Duodenal mucosa (tissue), 2 donors: ENCODE measurements at regions not wholly inside any gene's neighbourhood (a gene's known extent, or its start where the extent isn't known, plus 50 kb on each side); places are given as distances from the start of the nearest gene placed in this dataset.

Experiments used
- H3K27ac ChIP-seq: one replicate; pipeline ENCODE4 v1.7.0; 2013; ENCODE audit warnings: low read depth, low read length
- H3K27me3 ChIP-seq, 2 donors: one replicate each; pipeline ENCODE4 v1.7.0; 2013; ENCODE audit warnings: low read length in 2 of 2, control low read depth in 1 of 2; ENCODE audit not compliant: insufficient read depth in 2 of 2, control insufficient read depth in 1 of 2
- H3K36me3 ChIP-seq, 2 donors: one replicate each; pipeline ENCODE4 v1.7.0; 2013; ENCODE audit warnings: low read length in 2 of 2, control low read depth in 1 of 2; ENCODE audit not compliant: insufficient read depth in 2 of 2, control insufficient read depth in 1 of 2
- H3K4me1 ChIP-seq, 2 donors: one replicate each; pipeline ENCODE4 v1.7.0; 2013; ENCODE audit warnings: low read length in 2 of 2, control low read depth in 1 of 2; ENCODE audit not compliant: insufficient read depth in 2 of 2, control insufficient read depth in 1 of 2
- H3K4me3 ChIP-seq, 2 donors: one replicate each; pipeline ENCODE4 v1.7.0; 2013; ENCODE audit warnings: low read length in 2 of 2, low read depth in 1 of 2
- H3K9ac ChIP-seq, 2 donors: one replicate each; pipeline ENCODE4 v1.7.0; 2013; ENCODE audit warnings: low read length in 2 of 2, low read depth in 1 of 2
- H3K9me3 ChIP-seq, 2 donors: one replicate each; pipeline ENCODE4 v1.7.0; 2013; ENCODE audit warnings: low read length in 2 of 2, control low read depth in 1 of 2; ENCODE audit not compliant: control insufficient read depth in 1 of 2

GRCh38 chr22:27510024-27510423 lies 291.5 kb downstream of the MN1 start:
- Histone ChIP-seq H3K9ac (no peak overlapping the region), H3K36me3 (no peaks in the 10 kb centered on the region), H3K4me1 (no peaks in the 10 kb centered on the region), H3K9me3 (no peaks in the 10 kb centered on the region), H3K27ac (no peak overlapping the region), H3K4me3 (no peak overlapping the region), H3K27me3 (no peaks in the 10 kb centered on the region)

- H3K27ac ChIP-seq = no peak overlapping the region
- no peak overlapping the region for H3K4me3 ChIP-seq
- H3K9me3 ChIP-seq = no peaks in the 10 kb centered on the region
- no peaks in the 10 kb centered on the region for H3K36me3 ChIP-seq
- H3K4me1 ChIP-seq = no peaks in the 10 kb centered on the region
- H3K9ac ChIP-seq = no peak overlapping the region
- no peaks in the 10 kb centered on the region for H3K27me3 ChIP-seq
These were observed 289.2 kb downstream of the MN1 start for GRCh38 chr22:27512283-27512761.

GRCh38 chr22:27513021-27513420 lies 288.5 kb downstream of the MN1 start:
- Histone ChIP-seq H3K27ac (no peak overlapping the region), H3K27me3 (no peaks in the 10 kb centered on the region), H3K36me3 (no peaks in the 10 kb centered on the region), H3K4me3 (no peak overlapping the region), H3K9ac (no peak overlapping the region), H3K9me3 (no peaks in the 10 kb centered on the region), H3K4me1 (no peaks in the 10 kb centered on the region)

DNA sequence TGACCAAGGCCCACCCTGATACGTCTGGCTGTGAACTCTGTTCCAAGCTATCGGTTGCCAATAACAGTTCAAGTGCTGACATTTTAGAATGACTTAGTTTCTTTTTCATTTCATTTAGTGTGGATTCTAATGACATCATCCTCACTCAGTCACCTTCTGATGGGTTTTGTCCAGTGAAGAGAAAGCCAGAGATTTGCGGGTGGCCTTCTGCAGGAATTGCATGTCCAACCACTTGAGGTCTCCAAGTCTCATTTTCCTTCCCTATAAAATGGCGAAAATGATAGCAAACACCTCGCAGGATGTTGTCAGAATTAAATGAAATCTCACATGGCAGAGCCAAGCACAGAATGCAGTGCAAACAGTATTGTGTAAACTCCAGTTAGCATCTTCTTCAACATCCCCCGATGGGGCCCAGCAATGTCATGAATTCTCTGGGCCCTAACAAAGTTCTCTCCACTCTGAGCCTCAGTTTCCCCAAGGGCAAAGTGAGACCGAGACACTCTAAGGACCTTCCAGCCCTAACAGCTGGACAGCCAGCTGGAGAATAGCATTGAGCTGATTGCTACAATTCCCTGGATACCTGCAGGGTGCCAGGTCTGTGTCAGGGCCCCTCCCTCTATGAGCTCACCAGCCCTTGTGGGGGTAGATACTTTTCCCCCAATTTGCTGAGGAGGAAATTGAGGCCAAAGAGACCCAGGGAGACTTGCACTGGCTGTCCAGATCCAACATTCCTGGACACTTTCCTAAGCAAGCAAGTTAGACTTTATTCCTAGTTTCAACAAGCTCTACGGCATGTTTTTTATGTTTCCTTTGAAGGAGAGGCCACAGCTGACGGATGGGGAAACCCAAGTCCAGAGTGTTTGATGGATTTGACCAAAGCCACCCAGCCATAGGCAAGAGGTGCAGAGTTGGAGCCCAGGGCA lies 286.7 kb downstream of the MN1 start:
- Histone ChIP-seq H3K4me3 (no peak overlapping the region), H3K4me1 (no peaks in the 10 kb centered on the region), H3K9ac (no peak overlapping the region), H3K36me3 (no peaks in the 10 kb centered on the region), H3K27me3 (no peaks in the 10 kb centered on the region), H3K27ac (no peak overlapping the region), H3K9me3 (no peaks in the 10 kb centered on the region)

GRCh38 chr22:27517361-27518155 lies 284.0 kb downstream of the MN1 start:
- no peak overlapping the region for H3K27ac ChIP-seq
- H3K36me3 ChIP-seq = no peaks in the 10 kb centered on the region
- H3K27me3 ChIP-seq = no peaks in the 10 kb centered on the region
- H3K9ac ChIP-seq = no peak overlapping the region
- no peak overlapping the region for H3K4me3 ChIP-seq
- H3K9me3 ChIP-seq = no peaks in the 10 kb centered on the region
- H3K4me1 ChIP-seq = no peaks in the 10 kb centered on the region

DNA sequence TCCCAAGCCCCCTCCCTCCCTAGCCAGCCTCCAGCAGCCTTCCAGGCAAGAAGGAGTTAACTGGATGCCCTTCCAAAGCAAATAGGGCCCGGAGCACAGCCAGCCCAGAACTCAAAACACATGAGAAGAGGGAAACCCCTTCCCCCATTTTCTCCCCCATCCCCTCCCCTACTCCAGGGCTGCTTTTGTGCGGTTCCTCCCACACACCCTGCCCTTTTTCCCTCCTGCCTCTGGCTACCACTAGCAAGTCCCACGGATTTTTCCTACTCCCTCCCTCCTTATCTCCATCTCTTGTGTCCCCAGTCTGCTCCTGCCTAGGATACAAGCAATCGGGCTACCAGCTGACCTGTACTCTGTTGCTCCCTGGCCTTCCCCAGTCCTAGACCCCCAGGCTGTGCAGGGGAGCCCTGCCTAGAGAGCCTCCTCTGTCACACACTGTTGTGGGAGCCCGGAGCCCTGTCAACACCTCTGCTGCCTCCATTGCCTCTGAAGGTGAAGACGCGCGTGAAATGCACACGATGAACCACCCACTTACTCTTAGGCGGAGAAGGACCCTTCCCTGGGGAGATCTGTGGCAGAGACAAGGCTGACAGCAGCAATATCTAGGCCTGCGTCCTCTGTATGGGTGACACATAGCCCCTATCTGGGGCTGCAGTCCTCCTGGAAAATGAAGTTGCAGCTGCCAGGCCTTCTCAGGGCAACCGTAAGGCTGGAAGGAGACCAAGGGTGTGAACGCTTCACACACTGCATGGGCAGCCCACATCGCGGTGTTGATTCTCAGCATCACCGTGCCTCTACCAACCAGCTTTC lies 282.8 kb downstream of the MN1 start:
- H3K27me3 ChIP-seq = no peaks in the 10 kb centered on the region
- H3K36me3 ChIP-seq = no peaks in the 10 kb centered on the region
- no peak overlapping the region for H3K27ac ChIP-seq
- no peaks in the 10 kb centered on the region for H3K4me1 ChIP-seq
- no peak overlapping the region for H3K4me3 ChIP-seq
- H3K9ac ChIP-seq = no peak overlapping the region
- H3K9me3 ChIP-seq = no peaks in the 10 kb centered on the region

GRCh38 chr22:27523711-27524110 lies 277.8 kb downstream of the MN1 start:
- Histone ChIP-seq H3K9ac (no peak overlapping the region), H3K36me3 (no peaks in the 10 kb centered on the region), H3K27ac (no peak overlapping the region), H3K27me3 (no peaks in the 10 kb centered on the region), H3K4me3 (no peak overlapping the region), H3K4me1 (no peaks in the 10 kb centered on the region), H3K9me3 (no peaks in the 10 kb centered on the region)

GRCh38 chr22:27525711-27526110 lies 275.8 kb downstream of the MN1 start:
- Histone ChIP-seq H3K27ac (no peak overlapping the region), H3K27me3 (no peaks in the 10 kb centered on the region), H3K9me3 (peaks cover 0 to under 1% of the 10 kb centered on the region in 2 donors), H3K4me3 (no peak overlapping the region), H3K9ac (no peak overlapping the region), H3K4me1 (no peaks in the 10 kb centered on the region), H3K36me3 (no peaks in the 10 kb centered on the region)

DNA sequence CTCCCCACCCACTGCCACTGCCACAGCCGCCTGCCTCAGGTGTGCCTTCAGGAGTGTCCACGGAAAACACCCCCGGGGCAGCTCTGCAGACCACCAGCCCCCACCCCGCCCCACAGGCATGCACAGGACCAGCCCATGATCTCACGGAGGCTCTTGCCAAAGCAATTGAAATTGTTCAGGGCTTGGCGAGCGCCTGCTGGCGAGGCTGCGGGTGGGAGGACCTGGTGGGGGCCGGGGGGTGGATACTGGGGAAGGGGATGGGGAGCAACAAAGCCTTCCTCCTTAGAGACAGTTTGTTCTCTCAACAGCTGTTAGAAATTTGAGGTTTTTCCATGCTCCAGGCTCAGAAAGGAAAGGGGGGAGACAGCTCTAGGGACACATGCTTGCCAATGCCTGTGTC lies 274.7 kb downstream of the MN1 start:
- Histone ChIP-seq H3K4me3 (no peak overlapping the region), H3K9ac (no peak overlapping the region), H3K9me3 (peaks cover 0 to 2% of the 10 kb centered on the region in 2 donors), H3K27me3 (no peaks in the 10 kb centered on the region), H3K4me1 (no peaks in the 10 kb centered on the region), H3K27ac (no peak overlapping the region), H3K36me3 (no peaks in the 10 kb centered on the region)
